ENCODE measurements at regions not wholly inside any gene's neighbourhood (a gene's known extent, or its start where the extent isn't known, plus 50 kb on each side); places are given as distances from the start of the nearest gene placed in this dataset.

GRCh38 chr5:113901718-113902117, 388.2 kb downstream of the YTHDC2 start:
- Histone ChIP-seq H3K36me3 (no peaks in the 10 kb centered on the region), H3K4me3 (no peak overlapping the region), H3K9me3 (no peaks in the 10 kb centered on the region), H3K27me3 (no peaks in the 10 kb centered on the region), H3K9ac (ENCODE audit: low read depth in 2 of 2, low read length in 2 of 2) (no peak overlapping the region), H3K4me1 (no peaks in the 10 kb centered on the region), H3K27ac (no peak overlapping the region)
- DNase-seq, result no peak
- no peak for TF ChIP-seq CTCF (IDR thresholded peaks at IDR 0.05)
- intact Hi-C loops (cut with DNase I), result no loop called here

GRCh38 chr5:113902917-113903660, 389.6 kb downstream of the YTHDC2 start:
- H3K4me1 ChIP-seq, result no peaks in the 10 kb centered on the region

GRCh38 chr5:113909782-113910181, 396.3 kb downstream of the YTHDC2 start:
- no peak for TF ChIP-seq CTCF (IDR thresholded peaks at IDR 0.05)
- Histone ChIP-seq H3K27ac (no peak overlapping the region), H3K36me3 (no peaks in the 10 kb centered on the region), H3K27me3 (no peaks in the 10 kb centered on the region), H3K4me3 (no peak overlapping the region), H3K9me3 (no peaks in the 10 kb centered on the region), H3K9ac (ENCODE audit: low read depth in 2 of 2, low read length in 2 of 2) (no peak overlapping the region), H3K4me1 (no peaks in the 10 kb centered on the region)
- intact Hi-C loops (cut with DNase I), result no loop called here
- no peak for DNase-seq

More at GRCh38 chr5:113902917-113903660, 389.6 kb downstream of the YTHDC2 start:
- intact Hi-C loops (cut with DNase I), result no loop called here
- H3K4me3 ChIP-seq, result no peak overlapping the region
- no peak overlapping the region for H3K9ac ChIP-seq (ENCODE audit: low read depth in 2 of 2, low read length in 2 of 2)
- DNase-seq, result no peak
- no peak for TF ChIP-seq CTCF (IDR thresholded peaks at IDR 0.05)
- H3K27me3 ChIP-seq, result no peaks in the 10 kb centered on the region
- H3K36me3 ChIP-seq, result no peaks in the 10 kb centered on the region
- H3K9me3 ChIP-seq, result no peaks in the 10 kb centered on the region
- H3K27ac ChIP-seq, result no peak overlapping the region

- H3K27ac ChIP-seq, result no peak overlapping the region
- no peak for TF ChIP-seq CTCF (IDR thresholded peaks at IDR 0.05)
- intact Hi-C loops (cut with DNase I), result no loop called here
These were observed 404.5 kb downstream of the YTHDC2 start for GRCh38 chr5:113917997-113918396.

GRCh38 chr5:113922343-113922742, 408.8 kb downstream of the YTHDC2 start:
- intact Hi-C loops (cut with DNase I), result loop anchor here (10.0 kb wide), 1 partner anchor 92 kb away; no protein-coding TSS in a partner anchor
- H3K9ac ChIP-seq (ENCODE audit: low read depth in 2 of 2, low read length in 2 of 2), result no peak overlapping the region
- H3K36me3 ChIP-seq, result no peaks in the 10 kb centered on the region
- H3K4me1 ChIP-seq, result no peaks in the 10 kb centered on the region
- H3K27ac ChIP-seq, result no peak overlapping the region
- H3K9me3 ChIP-seq, result no peaks in the 10 kb centered on the region
- no peak for DNase-seq
- TF ChIP-seq CTCF (IDR thresholded peaks at IDR 0.05), result no peak
- no peaks in the 10 kb centered on the region for H3K27me3 ChIP-seq
- no peak overlapping the region for H3K4me3 ChIP-seq

More at GRCh38 chr5:113917997-113918396, 404.5 kb downstream of the YTHDC2 start:
- Histone ChIP-seq H3K27me3 (no peaks in the 10 kb centered on the region), H3K9ac (ENCODE audit: low read depth in 2 of 2, low read length in 2 of 2) (no peak overlapping the region), H3K9me3 (no peaks in the 10 kb centered on the region), H3K4me1 (no peaks in the 10 kb centered on the region), H3K4me3 (no peak overlapping the region), H3K36me3 (no peaks in the 10 kb centered on the region)
- DNase-seq, result no peak

Measured in colonic mucosa (tissue), 4 donors.